GM10248 (cell line): ENCODE measurements at regions not wholly inside any gene's neighbourhood (a gene's known extent, or its start where the extent isn't known, plus 50 kb on each side); places are given as distances from the start of the nearest gene placed in this dataset.
"Not testable (repeated sequence)": the region's sequence is repeated elsewhere in the genome, so short reads cannot be mapped to it uniquely, and the experiment has no call there.

ENCODE experiments used
- CTCF ChIA-PET: fragments of 300-600 bp; sonication (Branson Sonifier 250); formaldehyde crosslinking; extraction: SDS; loops from one replicate; lab custom pipeline; 2021; ENCODE audit warnings: antibody characterized with exemption; lab: Yijun Ruan, JAX
- POLR2A ChIA-PET: fragments of 350-650 bp; sonication (Branson Sonifier 250); formaldehyde crosslinking; extraction: SDS; loops from one replicate; lab custom pipeline; 2020; ENCODE audit warnings: antibody characterized with exemption; lab: Yijun Ruan, JAX
- DNase-seq: peaks from one replicate; pipeline ENCODE4 v3.0.0; 2012; ENCODE audit errors: extremely low spot score
- TF ChIP-seq, protein P1 (sequence below): IDR thresholded peaks from 2 replicates; pipeline ENCODE4 v1.5.1; 2012; ENCODE audit warnings: mild to moderate bottlenecking, low read depth; ENCODE audit errors: extremely low read depth, missing control alignments, control extremely low read depth

DNA sequence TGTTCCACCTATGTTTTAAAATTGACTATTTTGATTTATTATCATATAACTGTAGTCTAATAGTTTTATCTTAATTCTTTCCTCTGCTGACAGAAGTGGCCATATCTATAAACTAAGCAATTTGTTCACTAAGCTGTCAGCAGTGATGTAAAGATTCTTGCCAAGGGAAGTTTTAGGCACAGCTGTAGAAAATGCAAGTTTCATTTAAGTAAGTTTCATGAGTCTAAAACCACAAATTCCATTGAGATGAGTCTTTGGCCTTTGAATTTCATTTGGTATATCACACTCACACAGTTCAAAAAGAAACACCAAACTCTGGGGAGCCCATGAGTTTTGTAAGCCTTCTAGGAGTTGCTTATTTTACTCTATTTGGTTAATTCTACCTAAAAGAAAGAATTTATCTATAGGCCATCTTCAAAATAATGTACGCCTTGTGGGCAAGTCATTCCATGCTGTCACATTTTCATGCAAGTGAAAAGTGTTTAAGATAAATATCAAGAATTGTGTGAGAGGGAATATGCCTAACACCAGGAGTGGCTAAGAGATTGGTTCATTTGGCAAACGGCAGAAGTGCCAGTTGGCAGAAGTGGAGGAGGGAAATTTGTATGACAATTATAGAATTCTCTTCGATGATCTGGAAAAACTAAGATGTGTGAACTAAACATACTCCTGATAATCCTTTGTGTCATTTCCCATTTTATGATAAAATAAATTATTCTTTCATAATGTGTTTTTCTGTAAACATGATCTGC, 292.9 kb downstream of the ZIC4 start:
- TF ChIP-seq, protein P1, sequence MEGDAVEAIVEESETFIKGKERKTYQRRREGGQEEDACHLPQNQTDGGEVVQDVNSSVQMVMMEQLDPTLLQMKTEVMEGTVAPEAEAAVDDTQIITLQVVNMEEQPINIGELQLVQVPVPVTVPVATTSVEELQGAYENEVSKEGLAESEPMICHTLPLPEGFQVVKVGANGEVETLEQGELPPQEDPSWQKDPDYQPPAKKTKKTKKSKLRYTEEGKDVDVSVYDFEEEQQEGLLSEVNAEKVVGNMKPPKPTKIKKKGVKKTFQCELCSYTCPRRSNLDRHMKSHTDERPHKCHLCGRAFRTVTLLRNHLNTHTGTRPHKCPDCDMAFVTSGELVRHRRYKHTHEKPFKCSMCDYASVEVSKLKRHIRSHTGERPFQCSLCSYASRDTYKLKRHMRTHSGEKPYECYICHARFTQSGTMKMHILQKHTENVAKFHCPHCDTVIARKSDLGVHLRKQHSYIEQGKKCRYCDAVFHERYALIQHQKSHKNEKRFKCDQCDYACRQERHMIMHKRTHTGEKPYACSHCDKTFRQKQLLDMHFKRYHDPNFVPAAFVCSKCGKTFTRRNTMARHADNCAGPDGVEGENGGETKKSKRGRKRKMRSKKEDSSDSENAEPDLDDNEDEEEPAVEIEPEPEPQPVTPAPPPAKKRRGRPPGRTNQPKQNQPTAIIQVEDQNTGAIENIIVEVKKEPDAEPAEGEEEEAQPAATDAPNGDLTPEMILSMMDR, result no peak
- ChIA-PET CTCF (interaction anchor here (0.6 kb wide), 1 partner anchor 79 kb away, joined by 3 read pairs; no protein-coding TSS in a partner anchor), POLR2A (no interaction called here)
- no peak for DNase-seq

DNA sequence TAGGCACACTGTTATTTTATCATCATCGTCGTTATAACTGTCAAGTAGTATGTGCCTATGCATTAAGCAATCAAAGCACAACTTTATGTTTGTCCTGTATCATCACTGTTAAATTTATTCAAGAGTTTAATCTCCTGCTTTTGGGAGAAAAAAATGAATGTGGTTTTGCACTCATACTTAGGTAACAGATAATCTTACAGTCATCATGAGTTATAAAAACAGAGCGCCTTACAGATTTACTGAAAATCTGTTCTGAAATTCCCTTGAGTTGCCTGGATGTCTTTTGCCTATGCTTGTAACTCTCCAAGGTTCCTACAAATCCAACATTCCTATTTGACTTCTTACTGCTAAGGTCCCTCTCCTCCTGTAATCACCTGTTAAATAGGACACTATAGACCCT, 307.3 kb downstream of the ZIC4 start:
- CTCF ChIA-PET, result no interaction called here
- POLR2A ChIA-PET, result no interaction called here
- TF ChIP-seq, protein P1, result no peak
- no peak for DNase-seq

DNA sequence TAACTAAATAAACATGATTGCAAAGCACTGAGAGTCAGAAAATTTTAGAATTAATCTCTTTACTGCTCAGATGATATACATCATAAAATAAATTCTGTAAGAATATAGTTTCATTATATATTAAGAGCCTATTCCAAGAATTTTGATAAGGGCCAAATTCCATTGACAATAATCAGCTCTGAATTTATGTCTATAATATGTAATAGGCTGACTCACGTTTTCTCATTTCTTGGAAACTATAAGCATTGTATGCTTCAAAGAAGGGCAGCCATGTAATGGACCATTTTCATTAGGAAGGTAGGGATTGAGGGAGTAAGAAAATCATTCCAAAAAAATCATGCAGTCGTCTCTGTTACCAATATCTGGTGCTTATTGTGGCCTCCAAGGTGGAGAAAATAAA, 315.9 kb downstream of the ZIC4 start:
- TF ChIP-seq, protein P1, result no peak
- no peak for DNase-seq
- CTCF ChIA-PET, result no interaction called here
- POLR2A ChIA-PET, result no interaction called here

DNA sequence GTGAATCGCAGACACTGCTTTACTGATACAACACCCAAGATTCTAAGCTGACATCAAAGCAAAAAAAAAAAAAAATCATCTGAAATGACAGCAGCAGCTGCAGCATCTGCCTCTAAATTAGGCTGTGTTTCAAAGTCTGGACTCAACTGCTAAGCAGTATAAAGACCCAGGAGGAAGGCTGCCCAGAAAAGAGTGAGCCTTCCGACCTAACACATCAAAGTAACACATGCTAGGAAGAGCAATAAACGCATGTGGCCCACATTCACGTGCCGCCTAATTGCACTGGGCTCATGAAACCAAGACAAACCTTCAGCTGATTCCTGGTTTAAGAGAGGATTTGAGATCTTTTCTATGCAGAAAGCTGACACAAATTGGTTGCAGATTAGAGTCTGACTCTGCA, 317.1 kb downstream of the ZIC4 start:
- TF ChIP-seq, protein P1, result no peak
- POLR2A ChIA-PET, result no interaction called here
- CTCF ChIA-PET, result interaction anchor here (0.9 to 1.0 kb wide), 2 partner anchors 10 to 17 kb away, joined by 3 read pairs; no protein-coding TSS in a partner anchor
- DNase-seq, result no peak

DNA sequence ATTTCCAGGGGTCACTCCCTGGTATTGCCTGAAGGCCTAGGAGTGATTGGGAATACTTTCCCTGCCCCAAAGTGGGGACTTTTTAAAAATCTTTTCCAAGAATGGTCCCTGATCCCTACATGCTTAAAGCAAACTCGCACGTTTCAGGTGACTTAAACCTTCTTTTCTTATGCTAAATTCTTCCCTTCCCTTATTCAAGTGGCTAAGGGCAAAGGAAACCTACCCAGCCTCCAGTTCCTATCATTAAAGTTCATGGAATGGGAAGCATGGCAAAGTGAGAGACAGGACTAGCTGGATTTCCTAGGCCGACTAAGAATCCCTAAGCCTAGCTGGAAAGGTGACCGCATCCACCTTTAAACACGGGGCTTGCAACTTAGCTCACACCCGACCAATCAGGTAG, 346.8 kb downstream of the ZIC4 start:
- DNase-seq, POLR2A ChIA-PET: not testable (repeated sequence)
- CTCF ChIA-PET, result interaction anchor here (2.1 kb wide), 1 partner anchor 10 kb away, joined by 5 read pairs; no protein-coding TSS in a partner anchor

DNA sequence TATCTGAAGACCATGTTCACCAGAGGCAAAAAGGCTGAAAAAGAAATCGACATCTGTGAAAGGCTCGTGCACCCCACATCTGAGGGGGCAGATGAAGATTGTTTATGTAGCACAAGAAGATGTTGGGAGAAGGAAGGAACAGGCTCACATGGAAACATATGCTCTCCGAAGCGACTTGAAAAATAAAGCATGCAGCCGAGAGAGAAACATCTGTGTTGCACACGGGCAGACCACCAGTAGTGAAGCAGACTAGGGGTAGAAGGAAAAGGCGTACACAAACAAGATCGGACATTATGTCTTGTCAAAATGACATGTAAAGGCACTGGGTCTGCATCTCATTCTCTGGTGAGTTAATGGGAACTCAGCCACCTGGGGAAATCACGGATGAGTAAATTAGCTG, 356.5 kb downstream of the ZIC4 start:
- ChIA-PET CTCF (no interaction called here), POLR2A (no interaction called here)
- no peak for DNase-seq
- TF ChIP-seq, protein P1, result no peak

DNA sequence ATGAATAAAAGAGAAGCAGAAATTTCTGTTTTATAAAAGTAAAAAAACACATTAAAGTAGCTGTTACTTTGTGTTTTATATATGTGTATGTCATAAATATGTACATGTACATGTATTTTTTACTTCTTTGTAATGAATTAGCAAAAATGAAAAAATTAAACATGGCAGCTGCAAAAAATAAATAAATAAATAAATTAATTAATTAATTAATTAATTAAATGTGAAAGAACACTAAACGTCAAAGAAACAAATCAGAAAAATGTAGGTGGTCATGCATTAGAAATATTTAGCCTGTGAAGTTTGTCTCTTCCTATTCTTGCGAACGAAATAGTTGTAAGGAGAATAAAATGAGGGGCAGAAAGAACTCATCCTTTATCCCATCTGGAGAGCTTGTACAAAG, 357.0 kb downstream of the ZIC4 start:
- CTCF ChIA-PET, result no interaction called here
- TF ChIP-seq, protein P1, result no peak
- no peak for DNase-seq
- POLR2A ChIA-PET, result no interaction called here
